COLO829 (cell line): ENCODE measurements at regions not wholly inside any gene's neighbourhood (a gene's known extent, or its start where the extent isn't known, plus 50 kb on each side); places are given as distances from the start of the nearest gene placed in this dataset.

Source experiments
- DNase-seq: peaks from one replicate; pipeline ENCODE4 v3.0.0; 2012; ENCODE audit warnings: low spot score

- no peak for DNase-seq
Observed at GRCh38 chr9:129359916-129360536, 182.0 kb upstream of the IER5L start.

GRCh38 chr9:129359162-129359811, 181.2 kb upstream of the IER5L start:
- DNase-seq = no peak

DNA sequence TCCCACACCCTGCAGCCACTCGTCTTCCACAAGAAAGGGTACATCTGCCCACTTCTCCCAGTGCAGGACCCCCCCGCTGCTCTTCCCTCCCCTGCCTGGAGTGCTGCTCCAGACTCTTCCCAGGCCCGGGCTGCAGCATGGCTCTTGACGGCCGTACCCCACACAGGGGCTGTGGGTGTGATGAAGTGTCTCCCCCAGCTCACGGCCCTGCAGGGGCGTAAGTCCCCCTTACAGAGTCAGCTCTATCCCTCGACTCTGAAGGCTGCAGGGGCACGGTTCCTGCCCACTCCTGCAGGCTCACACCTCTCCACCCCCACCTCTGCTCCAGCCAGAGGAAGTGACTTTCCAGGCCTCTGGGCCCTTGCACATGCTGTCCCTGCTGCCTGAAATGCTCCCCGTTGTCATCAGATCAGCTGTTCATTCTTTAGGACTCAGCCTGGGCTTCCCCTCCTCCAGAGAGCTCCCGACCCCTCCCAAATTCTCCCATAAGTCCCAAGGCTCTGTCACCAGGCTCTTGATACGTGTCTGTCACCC, 180.6 kb upstream of the IER5L start:
- DNase-seq = no peak

- no peak for DNase-seq
Observed at GRCh38 chr9:129357773-129358245, 179.7 kb upstream of the IER5L start.

DNA sequence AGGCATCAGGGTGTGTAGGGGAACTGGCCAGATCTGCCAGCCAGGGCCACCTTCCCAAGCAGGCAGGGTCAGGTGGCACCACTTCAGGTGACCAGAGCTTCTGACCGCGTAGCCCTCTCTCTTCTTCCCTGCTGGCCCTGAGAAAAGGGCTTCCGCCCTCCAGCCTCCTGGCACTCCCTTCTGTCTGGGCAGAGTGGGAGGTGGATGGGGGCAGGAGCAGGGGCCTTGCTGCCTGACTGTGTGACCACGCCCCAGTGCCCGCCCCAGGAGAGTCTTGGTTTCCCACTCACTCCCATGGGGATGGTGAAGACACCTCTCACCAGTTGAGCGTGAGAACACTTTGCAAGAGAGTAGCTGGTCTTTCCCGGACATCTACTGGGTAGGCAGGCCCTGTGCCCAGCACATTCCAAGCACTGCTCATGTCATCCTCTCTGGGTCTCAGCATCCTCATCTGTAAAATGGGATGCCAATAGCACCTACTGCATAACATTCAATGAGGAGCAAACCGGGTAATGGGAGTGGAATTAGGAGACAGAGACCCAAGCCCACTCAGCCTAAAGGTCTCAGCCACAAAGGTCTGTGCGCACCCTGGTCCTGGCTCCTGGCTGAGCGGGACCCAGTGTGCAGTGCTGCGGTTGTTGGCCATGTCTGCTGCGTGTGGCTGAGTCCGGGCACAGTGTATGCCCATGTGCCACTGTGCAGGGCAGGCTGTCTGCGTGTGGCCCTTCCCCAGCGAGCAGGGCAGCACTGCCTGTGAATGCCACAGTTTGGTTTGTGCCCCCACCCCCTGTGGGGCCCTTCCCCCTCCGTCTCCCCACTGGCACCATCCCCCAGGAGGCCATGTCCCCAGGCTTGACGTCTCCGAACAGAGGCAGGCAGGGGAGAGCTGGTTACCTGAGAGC, 179.1 kb upstream of the IER5L start:
- DNase-seq = no peak

- no peak for DNase-seq
Observed at GRCh38 chr9:129355631-129356030, 177.6 kb upstream of the IER5L start.

- no peak for DNase-seq
Observed at GRCh38 chr9:129354498-129354897, 176.4 kb upstream of the IER5L start.

DNA sequence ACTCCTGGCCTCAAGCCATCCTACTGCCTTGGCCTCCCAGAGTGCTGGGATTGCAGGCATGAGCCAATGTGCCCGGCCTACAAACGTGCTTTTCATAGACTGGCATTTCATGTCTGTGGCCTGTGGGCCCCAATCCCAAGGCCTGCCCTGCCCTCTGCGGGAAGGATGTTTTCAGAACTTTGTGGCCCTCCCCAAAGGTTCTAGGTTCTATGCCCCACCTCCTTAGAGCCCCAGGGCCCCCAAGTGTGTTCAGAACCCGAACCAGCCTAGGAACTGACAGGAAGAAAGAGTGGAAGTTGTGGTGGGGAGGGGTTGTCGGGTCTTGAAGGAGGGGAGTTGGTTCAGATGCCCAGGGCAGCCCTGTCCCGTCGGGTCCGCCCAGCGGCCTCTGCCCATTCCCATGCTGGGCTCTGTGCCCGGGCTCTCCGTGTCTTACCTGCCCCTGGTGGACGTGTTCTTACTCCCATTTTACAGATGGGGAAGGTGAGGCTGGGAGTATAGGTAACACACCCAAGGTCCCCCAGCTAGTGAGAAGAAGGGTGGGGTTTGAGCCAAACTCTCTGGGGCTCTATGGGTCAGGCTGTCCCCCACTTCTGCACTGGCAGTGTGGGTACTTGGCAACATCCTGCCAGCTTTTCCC, 175.8 kb upstream of the IER5L start:
- DNase-seq = no peak

- no peak for DNase-seq
Observed at GRCh38 chr9:129352146-129352865, 174.2 kb upstream of the IER5L start.

DNA sequence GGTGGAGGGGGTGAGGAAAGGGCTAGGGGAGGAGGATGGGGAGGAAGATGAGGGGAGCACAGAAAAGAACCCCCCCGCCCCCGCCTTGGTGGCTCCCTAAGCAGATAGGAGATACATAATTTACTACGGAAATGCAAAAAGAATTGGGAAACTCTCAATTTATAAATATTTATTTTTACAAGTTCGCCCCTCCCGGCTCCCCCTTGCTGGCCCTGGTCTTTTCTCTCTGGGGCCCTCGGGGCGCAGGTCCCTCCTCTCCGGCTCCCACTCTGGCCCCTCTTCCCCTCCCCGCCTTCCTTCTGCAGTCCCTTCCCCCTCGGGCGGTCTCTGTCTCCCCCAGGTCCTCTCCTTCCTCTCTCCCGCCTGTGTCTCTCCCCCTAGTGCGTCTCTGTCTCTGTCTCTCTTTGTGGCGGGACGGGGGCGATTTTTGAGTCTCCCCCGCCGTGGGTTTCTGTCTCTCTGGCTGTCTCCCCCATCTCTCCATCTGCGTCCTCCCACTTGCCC, 173.6 kb upstream of the IER5L start:
- DNase-seq = no peak

DNA sequence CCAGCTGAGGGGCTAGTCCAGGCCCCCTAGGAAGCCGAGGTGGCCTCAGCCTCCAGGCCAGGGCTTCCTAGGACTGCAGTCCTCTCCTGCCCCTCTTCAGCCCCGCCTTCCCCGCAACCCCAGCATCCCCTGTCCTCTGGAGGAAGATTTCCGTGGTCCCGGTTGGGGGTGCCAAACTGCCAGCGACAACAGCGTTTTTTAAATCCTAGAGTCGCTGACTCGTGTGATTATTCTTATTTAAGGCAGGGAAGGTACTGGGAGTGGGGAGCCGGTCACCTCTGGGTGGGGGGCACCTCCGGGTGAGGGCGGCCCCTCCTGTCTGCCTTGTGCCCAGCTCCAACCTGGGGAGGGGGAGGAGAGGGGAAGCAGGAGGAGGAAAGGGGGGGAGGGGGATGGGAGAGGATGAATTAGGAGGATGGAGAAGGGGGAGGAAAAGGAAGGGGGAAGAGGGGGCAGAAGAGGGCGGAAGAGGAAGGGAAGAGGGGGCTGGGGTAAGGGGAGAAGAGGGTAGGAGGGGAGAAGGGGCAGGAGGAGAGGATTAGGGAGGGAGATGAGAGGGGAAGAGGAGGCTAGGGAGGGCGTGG, 173.1 kb upstream of the IER5L start:
- no peak for DNase-seq

DNA sequence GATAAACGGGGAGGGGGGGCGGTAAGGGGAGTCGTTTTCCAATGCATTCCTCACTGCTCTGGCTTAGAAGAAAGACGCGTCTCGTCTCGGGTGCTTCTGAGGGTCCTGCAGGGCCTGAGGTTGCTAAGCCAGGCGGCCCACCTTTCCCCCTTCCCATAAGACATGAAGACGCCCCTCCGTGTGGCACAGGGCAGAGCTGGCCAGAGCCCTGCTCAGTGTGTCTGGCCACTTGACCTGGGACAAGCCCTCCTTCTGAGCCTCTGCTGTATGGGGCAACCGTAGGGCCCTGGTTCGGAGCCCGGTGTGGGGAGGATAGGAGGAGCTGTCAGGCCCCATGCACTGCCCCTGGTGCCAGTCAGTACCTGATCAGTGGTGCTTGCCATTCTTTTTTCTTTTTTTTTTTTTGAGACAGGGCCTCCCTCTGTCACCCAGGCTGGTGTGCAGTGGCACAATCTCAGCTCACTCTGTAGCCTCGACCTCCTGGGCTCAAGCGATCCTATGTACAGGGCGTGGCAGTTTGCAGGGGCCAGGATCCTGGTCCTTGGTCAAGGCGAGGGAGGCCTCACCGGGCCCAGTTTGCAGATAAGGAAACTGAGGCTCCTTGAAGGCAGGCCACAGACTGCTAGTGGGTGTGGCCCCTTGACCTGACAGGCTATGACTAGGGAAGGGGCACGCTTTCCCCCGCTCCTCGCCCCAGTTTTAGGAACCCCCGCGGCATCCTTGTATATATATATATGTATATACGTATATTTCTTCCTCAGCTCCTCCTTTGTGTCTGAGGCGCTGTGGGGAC, 172.3 kb upstream of the IER5L start:
- no peak for DNase-seq

GRCh38 chr9:129349665-129349947, 171.5 kb upstream of the IER5L start:
- DNase-seq = no peak

DNA sequence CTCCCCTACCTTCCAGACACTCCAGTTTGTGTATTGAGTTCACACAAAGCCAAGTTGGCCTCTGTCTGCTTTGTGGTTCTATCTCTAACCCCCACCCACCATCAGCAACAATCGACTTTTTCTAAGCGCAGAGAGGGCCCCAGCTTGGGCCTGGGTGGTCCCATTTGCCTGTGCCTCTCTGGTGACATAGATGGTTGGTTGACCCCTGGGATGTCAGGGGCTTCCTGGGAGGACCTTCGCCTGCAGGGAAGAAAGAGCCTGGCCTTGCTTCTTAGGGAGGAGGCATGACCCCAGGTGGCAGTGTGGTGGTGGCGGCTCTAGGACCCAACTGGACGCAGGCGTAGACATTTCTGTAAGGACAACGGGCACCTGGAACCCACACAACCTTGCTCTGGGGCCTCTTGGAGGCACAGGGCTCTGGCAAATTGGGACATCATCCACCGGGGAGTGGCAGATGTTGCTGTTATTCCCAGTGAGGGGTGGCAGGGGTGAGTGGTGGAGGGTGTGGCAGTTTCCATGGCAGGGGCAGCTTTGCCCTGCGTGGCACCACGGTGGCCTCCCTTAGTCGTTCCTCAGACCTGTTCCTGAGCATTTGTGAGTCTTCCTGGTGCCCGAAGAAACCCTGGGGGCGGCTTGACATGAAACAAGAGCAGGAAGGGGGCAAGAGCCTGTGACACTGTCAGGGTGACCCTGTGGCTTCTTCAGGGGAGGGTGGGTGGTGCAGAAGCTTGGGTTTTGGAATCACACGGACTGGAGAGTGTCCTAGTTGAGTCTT, 171.0 kb upstream of the IER5L start:
- no peak for DNase-seq

DNA sequence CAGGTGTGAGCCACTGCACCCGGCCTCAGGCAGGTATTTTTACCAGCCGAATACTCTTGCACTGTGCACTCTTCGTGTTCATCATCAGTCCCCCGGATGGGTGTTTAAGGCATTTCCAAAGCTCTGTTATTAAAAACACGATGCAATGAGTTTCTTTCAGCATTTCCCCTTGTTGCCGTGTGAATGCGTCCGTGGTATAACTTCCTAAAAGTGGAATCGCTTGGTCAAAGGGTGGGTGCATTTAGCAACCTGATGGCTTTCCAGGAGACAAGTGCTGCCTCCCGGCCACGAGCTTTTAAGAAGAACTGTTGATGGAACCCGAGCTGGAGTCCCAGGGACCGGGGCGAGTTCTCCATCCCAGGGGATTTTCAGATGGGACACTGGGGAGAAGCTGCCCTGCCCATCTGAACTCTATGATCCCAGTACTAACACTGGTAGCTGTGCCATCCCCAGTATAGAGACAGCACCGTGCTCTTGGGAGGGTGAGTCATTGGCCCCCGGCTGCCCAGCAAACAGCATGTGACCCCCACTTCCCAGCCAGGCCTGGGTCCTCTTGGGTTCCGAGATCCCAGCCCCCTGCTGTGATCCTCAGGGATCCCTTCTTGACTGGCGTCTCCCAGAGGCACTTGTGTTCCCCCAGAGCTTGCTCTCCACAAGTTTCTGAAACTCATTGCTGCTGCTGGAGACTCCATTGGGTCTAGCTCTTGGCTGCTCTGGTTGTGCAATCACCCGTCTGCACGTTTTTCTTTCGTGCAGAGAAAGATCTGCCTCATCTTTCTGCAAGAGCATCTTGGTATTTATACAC, 169.5 kb upstream of the IER5L start:
- DNase-seq = no peak

DNA sequence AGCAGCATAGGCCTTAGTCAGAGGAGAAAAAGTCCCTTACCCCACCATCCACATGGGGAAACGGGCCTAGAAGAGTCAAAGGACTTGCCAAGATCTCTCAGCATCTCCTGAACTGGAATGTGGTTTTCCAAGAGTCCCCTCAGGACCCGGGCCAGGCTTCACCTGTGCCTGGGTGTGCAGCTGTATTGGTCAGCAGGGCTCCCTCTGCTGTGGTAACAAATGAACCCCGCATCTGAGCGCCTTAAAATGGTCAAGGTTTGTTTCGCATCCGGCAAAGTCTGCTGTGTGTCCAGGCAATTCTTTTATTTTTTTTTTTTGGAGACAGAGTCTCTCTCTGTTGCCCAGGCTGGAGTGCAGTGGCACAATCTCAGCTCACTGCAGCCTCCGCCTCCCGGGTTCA, 168.0 kb upstream of the IER5L start:
- DNase-seq = no peak

DNA sequence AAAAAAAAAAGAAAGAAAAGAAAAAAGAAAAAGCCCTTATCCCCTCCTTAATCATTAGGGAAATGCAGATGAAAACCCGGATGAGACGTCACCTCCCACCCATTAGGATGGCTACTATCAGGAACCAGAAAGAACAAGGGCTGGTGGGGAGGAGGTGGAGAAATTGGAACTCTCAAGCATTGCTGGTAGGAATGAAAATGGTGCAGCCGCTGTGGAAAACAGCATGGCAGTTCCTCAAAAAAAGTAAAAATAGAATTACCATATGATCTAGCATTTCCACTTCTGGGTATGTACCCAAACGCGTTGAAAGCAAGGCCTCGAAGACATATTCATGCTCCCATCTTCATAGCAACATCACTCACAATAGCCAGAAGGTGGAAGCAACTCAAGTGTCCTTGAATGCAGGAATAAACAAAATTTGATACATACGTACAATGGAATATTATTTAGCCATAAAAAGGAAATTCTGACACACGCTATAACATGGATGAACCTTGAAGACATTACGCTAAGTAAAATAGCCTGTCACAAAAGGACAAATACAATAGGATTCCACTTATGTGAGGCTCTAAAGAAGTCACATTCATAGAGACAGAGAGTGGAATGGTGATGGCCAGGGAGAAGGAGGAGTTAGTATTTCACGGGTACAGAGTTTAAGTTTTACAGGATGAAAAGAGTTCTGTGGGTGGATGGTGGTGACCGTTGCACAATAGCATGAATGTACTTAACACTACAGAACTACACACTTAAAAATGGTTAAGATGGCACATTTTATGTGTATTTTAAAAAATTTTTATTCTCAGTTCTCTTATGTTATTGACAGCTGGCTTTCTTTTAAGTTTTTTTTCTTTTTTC, 166.8 kb upstream of the IER5L start:
- no peak for DNase-seq
